ENCODE measurements at regions not wholly inside any gene's neighbourhood (a gene's known extent, or its start where the extent isn't known, plus 50 kb on each side); places are given as distances from the start of the nearest gene placed in this dataset.

GRCh38 chr4:153107246-153107645 is 97.0 kb upstream of the TRIM2 start:
- DNase-seq, result no peak

GRCh38 chr4:153109296-153109849 is 94.9 kb upstream of the TRIM2 start:
- no peak for DNase-seq

GRCh38 chr4:153110739-153111138 is 93.5 kb upstream of the TRIM2 start:
- DNase-seq, result no peak

GRCh38 chr4:153111426-153112040 is 92.7 kb upstream of the TRIM2 start:
- DNase-seq, result no peak

- no peak for DNase-seq
These were observed 92.2 kb upstream of the TRIM2 start for GRCh38 chr4:153112041-153112441.

- no peak for DNase-seq
These were observed 91.0 kb upstream of the TRIM2 start for GRCh38 chr4:153113061-153113837.

GRCh38 chr4:153113838-153114105 is 90.5 kb upstream of the TRIM2 start:
- DNase-seq, result no peak

- no peak for DNase-seq
These were observed 89.4 kb upstream of the TRIM2 start for GRCh38 chr4:153114771-153115321.

GRCh38 chr4:153115322-153116290 is 88.6 kb upstream of the TRIM2 start:
- DNase-seq, result no peak

- no peak for DNase-seq
These were observed 88.0 kb upstream of the TRIM2 start for GRCh38 chr4:153116291-153116680.

GRCh38 chr4:153116801-153117200 is 87.4 kb upstream of the TRIM2 start:
- no peak for DNase-seq

GRCh38 chr4:153117554-153117953 is 86.7 kb upstream of the TRIM2 start:
- DNase-seq, result no peak

- DNase-seq, result no peak
These were observed 84.6 kb upstream of the TRIM2 start for GRCh38 chr4:153119626-153120025.

- no peak for DNase-seq
These were observed 84.0 kb upstream of the TRIM2 start for GRCh38 chr4:153120235-153120634.

GRCh38 chr4:153122855-153123254 is 81.4 kb upstream of the TRIM2 start:
- DNase-seq, result no peak

GRCh38 chr4:153126137-153126536 is 78.1 kb upstream of the TRIM2 start:
- DNase-seq, result no peak

- DNase-seq, result peak; percentile 58
These were observed 76.3 kb upstream of the TRIM2 start for GRCh38 chr4:153127760-153128494.

- DNase-seq, result no peak
These were observed 72.6 kb upstream of the TRIM2 start for GRCh38 chr4:153131596-153131995.

GRCh38 chr4:153137159-153137558 is 67.1 kb upstream of the TRIM2 start:
- no peak for DNase-seq

- DNase-seq, result no peak
These were observed 66.3 kb upstream of the TRIM2 start for GRCh38 chr4:153137677-153138630.

- DNase-seq, result no peak
These were observed 65.5 kb upstream of the TRIM2 start for GRCh38 chr4:153138736-153139135.

Data from NCI-H2029 (cell line).